ENCODE measurements at regions not wholly inside any gene's neighbourhood (a gene's known extent, or its start where the extent isn't known, plus 50 kb on each side); places are given as distances from the start of the nearest gene placed in this dataset.
"Not testable (repeated sequence)": the region's sequence is repeated elsewhere in the genome, so short reads cannot be mapped to it uniquely, and the experiment has no call there.

DNA sequence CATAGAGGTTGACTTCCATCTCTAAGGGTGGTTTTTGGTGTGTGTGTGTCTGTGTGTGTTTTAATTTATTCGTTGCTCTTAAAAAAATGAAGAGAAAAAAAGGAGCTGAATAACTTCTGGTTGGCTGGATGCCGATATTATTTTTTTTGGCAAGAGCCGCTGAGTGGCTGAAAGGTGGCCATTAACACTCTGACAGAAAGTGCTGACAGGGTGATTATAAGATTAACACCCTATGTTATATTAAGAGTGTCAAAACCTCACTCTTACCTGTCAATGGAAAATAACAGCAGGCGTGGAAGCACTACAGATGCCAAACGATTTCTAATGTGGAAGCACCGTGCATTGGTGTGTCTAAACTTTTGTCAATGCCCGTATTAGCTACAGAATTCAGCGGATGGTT is 622.5 kb downstream of the ANKRD50 start:
- DNase-seq (ENCODE audit: low read depth in 2 of 2), result peak; percentile 68 to 69

- no peak for DNase-seq (ENCODE audit: low read depth in 2 of 2)
Observed at GRCh38 chr4:124092101-124092500, 620.4 kb downstream of the ANKRD50 start.

- no peak for DNase-seq (ENCODE audit: low read depth in 2 of 2)
Observed at GRCh38 chr4:124092541-124092984, 620.0 kb downstream of the ANKRD50 start.

- no peak for DNase-seq (ENCODE audit: low read depth in 2 of 2)
Observed at GRCh38 chr4:124095621-124096020, 616.9 kb downstream of the ANKRD50 start.

DNA sequence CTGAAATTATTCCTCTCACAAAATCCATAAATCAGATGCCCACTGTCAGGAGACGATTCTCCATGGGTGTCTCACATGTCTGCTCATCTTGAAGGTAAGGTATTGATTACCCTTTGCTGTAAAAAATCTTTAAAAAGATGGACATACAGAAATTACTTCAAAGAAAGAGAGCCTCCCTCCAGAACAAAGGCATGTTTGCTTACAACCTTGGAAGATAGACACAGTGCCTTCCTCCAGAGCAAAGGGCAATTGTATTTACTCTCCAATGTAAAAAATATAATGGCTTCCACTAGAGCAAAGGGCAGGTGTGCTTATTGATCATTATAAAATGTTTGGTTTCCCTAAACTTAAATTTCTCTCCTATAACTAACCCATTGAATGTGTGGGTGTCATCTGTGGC is 616.2 kb downstream of the ANKRD50 start:
- no peak for DNase-seq (ENCODE audit: low read depth in 2 of 2)

DNA sequence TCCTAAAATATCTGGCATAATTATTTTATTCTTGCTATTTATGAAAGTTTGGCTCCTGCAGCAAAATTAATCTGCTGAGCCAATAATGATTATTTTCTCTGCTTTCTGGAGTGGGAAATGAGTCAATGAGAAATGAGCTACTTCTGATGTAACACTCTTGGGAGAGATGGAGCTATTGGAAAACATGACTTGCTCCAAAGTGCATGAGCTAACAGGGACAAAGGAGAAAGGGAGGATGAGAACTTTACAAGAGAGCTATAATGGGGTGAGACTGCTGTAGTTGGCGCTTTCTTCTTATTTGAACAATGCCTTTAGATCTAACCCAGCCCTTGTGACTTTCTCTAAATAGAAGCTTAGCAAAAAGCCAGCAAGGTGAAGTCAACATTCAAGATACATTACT is 615.1 kb downstream of the ANKRD50 start:
- no peak for DNase-seq (ENCODE audit: low read depth in 2 of 2)

DNA sequence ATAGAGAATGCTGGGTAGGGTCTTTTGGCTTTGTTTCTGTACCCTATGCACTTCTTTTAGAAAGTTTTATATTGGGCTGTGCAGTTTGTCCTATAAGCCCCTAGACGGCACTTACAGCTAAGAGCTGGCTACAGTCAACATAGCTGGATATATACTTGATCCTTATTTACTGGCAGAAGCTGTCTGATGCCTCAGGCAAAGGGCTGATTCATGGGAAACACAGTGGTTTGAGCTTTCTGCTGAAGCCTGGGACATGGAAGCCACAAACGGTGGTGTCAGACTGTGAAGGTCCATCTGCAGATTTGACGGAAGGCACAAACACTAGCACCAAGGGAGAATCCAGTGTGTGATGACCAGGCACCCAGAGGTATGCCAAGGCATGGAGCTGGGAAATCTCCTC is 608.4 kb downstream of the ANKRD50 start:
- DNase-seq (ENCODE audit: low read depth in 2 of 2), result no peak

- no peak for DNase-seq (ENCODE audit: low read depth in 2 of 2)
Observed at GRCh38 chr4:124104628-124105027, 607.9 kb downstream of the ANKRD50 start.

DNA sequence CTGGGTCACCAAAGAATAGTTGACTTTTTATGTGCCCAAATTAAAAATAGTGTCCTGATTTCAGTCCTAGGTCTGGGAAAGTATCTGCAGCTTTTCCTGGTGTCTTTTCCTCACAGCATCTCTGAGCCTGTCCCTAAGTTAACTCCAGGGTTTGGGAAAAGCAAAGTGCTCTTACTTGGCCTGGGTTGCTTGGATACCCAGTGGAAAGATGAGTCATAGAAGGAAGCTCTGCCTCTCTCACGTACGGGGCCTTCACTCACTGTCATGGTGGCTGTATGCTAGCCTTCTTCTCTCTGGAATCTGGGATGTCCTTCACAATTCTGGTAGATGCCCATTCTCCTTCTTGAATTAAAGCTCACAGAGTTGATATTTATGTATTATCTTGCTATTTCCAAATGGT is 607.3 kb downstream of the ANKRD50 start:
- DNase-seq (ENCODE audit: low read depth in 2 of 2), result peak in 1 of 2 donors; percentile 44

DNA sequence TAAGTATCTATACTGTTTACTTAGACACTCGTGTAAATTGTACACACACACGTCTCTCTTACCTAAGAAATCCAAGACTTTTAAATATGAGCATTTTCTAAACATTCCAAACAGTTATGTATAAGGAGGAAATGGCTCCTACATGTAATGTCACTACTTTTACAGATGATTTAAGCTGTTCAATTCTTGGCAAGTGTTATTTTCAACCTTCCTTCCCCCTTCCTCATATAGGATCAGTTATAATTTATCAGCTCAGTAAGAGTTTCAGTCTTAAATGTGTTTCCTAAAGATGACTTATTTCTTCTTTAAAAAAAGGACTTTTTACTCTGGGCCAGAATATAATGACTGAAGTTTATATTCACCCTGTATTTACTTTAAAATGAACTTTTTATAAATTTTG is 601.1 kb downstream of the ANKRD50 start:
- peak in 1 of 2 donors; percentile 19 for DNase-seq (ENCODE audit: low read depth in 2 of 2)

- peak; percentile 79 to 85 for DNase-seq (ENCODE audit: low read depth in 2 of 2)
Observed at GRCh38 chr4:124111922-124112321, 600.6 kb downstream of the ANKRD50 start.

GRCh38 chr4:124118061-124118460 is 594.5 kb downstream of the ANKRD50 start:
- DNase-seq (ENCODE audit: low read depth in 2 of 2), result peak in 1 of 2 donors; percentile 12

DNA sequence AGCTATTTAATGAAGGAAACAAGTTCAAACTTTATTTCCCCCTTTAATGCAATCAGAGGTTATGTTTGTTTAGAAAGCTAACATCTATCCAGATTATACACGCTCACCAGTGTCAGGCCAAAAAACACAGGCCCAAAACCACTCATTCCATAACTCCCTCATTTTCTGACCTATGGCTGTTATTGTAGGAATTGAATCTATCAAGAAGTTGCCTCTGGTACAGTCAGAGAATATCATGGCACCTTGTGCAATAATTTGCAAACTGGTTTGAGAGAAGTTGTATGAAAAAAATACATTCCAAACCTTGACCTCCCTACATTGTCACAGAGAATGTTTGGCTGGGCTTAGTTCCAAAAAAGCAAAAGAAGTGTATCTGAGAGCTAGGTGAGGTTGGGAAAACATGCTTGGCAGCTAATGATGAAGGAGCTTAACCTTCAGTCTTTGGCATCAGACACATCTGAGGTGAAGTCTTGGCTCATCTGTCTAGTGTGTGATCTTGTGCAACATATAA is 591.0 kb downstream of the ANKRD50 start:
- DNase-seq (ENCODE audit: low read depth in 2 of 2), result peak; percentile 24 to 53

DNA sequence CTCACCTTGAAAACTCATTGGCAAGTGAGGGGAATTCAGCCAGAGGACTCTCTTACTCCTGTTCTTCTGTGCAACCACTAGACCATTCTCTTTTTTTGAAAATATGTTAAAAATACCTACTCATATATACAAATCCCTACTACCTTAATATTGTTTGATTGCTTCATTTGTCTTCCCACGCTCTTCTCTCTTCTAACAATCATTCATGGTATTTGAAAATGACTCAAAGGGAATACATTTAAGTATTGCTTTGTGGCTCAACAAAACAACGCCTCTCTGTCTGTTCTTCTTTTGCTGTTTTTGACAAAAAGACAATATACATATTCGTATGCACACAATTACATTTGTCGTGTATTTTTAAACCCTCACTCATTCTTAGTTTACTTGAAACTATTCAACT is 589.4 kb downstream of the ANKRD50 start:
- no peak for DNase-seq (ENCODE audit: low read depth in 2 of 2)

- no peak for DNase-seq (ENCODE audit: low read depth in 2 of 2)
Observed at GRCh38 chr4:124123721-124124120, 588.8 kb downstream of the ANKRD50 start.

- DNase-seq (ENCODE audit: low read depth in 2 of 2), result not testable (repeated sequence)
Observed at GRCh38 chr4:124131324-124131723, 581.2 kb downstream of the ANKRD50 start.

DNA sequence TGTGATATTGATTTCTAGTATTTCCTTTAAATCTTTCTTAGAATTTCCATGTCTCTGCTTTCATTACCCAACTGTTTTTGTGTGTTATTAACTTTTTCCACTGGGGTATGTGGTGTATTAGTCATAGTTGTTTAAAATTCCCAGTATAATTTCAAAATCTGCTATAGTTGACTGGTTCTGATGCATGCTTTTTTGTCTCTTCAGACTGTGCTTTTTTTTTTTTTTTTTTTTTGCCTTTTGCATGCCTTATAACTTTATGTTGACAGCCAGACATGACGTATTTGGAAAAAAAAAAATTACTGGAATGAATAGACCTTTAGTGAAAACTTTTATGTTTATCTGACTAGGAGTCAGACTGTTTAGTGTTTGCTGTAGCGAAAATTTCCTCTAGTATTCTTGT is 580.4 kb downstream of the ANKRD50 start:
- DNase-seq (ENCODE audit: low read depth in 2 of 2), result no peak

DNA sequence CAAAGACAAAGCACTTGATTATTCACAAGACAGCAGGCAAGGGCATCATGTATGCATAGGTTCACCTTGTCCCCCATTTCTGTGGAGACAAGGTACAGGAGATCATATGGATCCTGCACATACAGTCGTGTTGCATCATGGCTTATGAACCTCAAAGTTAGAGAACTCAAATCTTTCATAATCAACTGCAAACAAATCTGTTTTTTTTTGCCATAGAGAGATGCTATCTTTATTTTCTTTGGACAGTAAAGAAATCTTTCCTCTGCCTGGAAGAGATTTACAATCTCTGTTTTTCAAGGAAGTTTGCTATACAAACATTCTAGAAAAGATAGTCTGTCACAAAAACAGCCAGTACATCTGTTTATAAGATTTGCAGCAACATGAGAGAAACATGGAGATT is 578.8 kb downstream of the ANKRD50 start:
- DNase-seq (ENCODE audit: low read depth in 2 of 2), result no peak

GRCh38 chr4:124135409-124135813 is 577.1 kb downstream of the ANKRD50 start:
- DNase-seq (ENCODE audit: low read depth in 2 of 2), result no peak

DNA sequence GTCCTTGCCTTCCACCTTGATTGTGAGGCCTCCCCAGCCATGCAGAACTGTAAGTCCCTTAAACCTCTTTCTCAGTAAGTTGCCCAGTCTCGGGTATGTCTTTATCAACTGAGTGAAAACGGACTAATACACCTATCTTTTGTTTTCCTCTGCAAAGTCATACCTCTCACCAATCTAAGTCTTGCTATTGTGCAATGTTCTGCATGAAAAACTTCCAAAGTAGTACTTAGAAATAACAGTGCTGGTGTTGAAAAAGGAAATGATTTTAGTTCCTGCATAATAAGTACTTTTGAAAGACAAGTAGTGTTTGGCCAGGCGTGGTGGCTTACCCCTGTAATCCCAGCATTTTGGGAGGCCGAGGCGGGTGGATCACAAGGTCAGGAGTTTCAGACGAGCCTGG is 573.5 kb downstream of the ANKRD50 start:
- DNase-seq (ENCODE audit: low read depth in 2 of 2), result no peak

DNA sequence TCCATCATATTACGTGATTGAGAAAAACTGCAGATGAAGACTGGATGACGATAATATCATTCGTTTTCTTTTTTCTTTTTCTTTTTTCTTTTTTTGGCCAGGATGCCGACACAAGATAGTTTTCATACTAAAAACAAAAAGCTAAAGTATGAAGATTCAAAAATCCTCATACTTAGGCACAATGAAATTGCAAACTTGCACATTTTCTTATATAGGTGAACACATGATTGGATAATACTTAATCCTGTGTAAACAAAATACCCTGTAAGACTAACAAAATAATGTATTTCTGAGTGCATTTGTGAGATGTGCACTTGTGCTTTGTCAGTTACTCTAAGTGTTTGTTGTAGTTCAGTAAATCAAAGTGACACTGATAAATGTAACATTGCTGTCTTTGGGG is 568.9 kb downstream of the ANKRD50 start:
- DNase-seq (ENCODE audit: low read depth in 2 of 2), result no peak

DNA sequence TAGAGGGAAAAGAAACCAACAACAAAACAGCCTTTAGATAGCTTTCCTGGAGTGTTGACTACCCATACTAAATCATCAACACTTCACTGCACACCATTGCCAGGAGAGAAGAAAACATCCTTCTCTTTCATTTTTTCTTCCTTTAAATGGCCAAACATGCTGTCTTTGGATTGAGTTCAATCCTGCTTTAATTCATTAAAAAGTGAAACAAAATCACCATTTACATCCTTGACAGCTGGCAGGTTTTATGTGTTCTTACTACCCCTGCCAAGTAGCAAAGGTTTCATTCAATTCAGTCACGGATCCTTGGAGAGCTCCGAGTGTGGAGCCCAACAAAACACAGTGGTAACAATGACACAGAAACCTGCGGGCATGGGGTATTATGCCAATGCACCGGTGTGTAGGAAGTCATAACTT is 568.3 kb downstream of the ANKRD50 start:
- DNase-seq (ENCODE audit: low read depth in 2 of 2), result peak in 1 of 2 donors; percentile 80

- no peak for DNase-seq (ENCODE audit: low read depth in 2 of 2)
Observed at GRCh38 chr4:124146068-124146467, 566.5 kb downstream of the ANKRD50 start.

GRCh38 chr4:124151031-124151430 is 561.5 kb downstream of the ANKRD50 start:
- no peak for DNase-seq (ENCODE audit: low read depth in 2 of 2)
